Activated CD4-positive, CD25-positive, alpha-beta regulatory T cell (primary cell): ENCODE measurements at regions not wholly inside any gene's neighbourhood (a gene's known extent, or its start where the extent isn't known, plus 50 kb on each side); places are given as distances from the start of the nearest gene placed in this dataset.
A peak's percentile ranks its signal among the peaks of the same experiment; 100 is the strongest.

ENCODE experiments used
- DNase-seq, 4 experiments: peaks; one replicate each; lab custom pipeline; 2025; lab: John Stamatoyannopoulos, UW

DNA sequence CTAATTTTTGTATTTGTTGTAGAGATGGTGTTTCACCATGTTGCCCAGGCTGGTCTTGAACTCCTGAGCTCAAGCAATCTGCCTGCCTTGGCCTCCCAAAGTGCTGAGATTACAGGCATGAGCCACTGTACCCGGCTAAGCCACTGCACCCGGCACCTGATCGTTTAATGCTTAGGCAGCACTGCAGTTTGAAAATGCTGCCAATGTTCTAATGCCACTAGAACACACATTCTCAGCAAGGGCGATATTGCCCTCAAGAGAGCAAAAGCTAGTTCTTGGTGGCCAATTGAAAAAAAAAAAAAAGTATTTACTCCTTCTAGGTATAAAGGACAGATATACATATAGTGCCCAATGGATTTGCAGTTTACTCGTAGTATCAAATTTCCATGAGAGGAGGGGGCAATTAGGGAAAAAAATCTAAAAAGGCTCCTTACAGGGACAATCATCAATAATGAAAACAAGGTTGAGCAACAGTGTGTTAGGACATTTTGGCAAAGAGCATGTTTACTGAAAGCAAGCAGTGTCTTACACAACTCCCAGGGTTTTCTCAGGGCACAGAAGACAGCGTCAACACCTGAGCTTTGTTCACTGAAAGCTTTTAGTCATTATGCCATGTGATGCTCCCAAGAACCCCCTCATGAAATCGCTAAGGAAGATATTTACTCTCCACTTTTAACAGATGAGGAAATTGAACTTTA, 199.9 kb upstream of the PKDCC start:
- no peak for DNase-seq

DNA sequence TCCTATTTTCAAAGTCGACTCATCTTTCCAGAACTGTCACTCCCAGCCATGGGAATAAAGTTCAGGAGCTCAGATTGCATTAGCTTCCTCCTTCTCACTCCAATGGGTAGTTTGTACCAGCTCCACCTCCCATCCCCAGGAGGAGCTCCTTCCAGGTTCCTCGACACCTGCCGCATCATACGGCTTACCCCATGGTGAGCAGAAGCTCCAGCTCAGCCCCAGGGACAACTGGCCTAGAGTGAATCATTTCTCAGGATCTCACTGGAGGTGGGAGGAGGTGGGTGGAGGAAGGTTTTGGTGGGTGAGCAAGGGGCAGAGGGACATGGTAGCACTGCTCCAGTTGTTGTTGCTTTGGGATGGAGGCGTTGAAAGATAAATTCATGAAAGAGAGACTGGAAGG, 196.3 kb upstream of the PKDCC start:
- DNase-seq: no peak

DNA sequence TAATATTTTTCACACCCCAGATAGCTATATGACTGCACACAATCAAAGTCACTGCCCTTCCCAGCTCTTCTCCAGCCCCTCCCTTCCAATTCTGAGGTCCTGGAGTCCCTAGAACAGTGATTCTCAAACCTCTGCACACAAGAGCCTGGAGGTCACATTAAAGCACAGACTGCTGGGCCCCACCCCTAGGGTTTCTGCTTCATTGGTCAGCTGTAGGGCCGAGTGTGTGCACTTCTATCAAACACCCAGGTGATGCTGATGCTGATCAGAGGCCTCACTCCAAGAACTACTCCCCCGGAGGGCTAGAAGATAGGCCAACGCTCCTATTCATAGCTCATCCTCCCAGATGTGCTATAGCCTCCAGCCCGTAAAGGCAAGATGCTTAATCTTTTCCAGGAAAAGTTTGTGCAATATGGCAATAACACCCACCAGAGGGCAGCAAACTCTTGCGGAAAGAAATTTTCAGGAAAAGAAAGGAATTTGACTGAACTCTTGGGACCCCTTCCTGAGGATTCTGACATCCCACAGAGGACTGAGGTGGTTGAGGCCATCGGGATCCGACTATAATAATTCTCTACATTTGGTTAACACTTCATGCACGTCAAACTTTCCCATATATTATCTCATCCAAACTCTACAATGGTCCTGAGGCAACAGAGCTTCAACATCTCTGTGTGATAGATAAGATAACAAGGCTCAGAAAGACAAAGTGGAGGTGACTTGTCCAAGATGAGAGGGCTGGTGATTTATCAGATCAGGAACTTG, 194.2 kb upstream of the PKDCC start:
- no peak for DNase-seq

DNA sequence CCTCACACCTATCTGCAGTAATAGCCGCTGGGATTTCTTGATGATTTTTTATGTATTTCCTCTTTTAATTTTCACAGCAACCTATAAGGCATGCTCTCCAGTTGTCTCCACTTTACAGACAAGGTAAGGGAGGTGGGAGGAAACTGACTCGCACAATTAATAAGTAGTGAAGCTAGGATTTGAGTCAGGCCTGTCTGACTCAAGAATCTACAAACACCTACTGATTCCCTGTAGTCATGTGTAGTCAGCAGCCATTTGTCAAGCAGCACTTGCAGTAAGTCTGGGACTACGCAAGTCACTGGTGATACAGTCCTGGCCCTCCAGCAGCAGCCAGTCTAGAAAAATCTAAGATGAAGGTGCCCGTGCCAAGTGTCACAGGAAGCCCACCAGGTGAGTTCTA, 193.6 kb upstream of the PKDCC start:
- DNase-seq: no peak

DNA sequence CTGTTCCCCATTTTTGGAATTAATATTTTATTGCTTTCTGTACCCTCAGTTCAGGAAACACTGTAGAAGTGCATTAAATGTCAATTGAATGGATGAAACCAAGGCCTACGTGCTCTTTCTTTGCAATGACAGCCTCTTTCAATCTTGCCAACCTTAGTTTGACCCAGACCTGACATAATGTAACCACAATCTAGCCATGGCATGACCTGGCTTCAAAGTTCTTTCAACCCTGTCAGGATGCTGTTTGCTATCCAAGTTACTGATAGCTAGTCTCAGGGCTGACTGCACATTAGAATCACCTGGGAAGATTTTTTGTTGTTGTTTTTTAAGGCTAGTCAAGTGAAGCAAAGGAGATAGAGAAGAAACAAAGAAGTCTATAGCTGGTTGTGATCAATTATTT, 190.9 kb upstream of the PKDCC start:
- no peak for DNase-seq

DNA sequence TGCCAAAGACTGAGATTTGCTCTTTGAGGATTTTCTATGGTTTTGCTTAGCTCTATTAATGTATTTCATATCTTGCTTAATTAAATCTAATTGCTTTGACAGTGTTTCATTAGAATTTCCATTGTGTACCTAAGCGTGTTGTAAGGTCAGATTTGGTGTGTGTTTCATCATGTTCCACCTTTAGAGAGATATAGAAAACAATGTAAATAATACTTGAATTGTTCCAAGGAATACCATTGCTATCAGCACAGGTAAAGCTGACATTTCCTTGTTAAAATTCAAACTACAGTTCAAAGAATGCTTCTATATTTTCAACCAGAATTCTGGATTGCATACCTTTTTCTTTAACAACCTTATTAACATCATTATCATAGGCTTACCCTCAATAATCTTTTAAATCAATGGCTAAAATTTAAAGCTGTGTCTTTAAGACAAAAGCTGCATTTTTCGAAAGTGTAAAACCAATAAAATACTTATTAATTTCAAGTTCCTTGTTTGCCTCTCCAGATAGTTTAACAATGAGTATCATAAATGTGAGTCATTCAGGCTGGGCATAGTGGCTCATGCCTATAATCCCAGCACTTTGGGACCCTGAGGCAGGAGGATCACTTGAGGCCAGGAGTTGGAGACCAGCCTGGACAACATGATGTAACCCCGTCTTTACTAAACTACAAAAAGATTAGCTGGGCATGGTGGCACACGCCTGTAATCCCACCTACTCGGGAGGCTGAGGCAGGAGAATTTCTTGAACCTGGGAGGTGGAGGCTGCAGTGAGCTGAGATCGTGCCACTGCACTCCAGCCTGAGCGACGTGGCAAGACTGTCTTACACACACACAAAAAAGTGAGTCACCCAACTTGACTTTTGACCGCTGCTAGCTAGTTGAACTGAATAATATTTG, 188.0 kb upstream of the PKDCC start:
- DNase-seq: no peak

DNA sequence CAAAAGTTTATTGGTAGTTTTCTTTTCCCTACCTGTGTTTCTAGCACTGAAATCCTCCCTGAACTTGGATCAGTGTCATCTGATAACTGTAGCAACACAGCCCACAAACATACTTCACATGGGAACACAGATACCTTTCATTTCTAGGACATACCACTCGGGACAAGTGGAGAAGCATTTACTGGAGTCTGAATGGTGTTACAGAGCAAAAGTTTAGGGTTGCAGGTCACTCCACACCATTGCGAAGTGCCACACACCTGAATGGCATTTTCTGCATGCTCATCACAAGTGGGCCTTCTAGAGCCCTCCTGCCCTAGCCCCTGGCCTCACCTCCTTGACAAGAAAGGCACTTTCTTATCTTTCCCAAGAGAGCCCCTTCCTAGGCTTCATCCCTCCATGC, 184.8 kb upstream of the PKDCC start:
- DNase-seq: no peak

DNA sequence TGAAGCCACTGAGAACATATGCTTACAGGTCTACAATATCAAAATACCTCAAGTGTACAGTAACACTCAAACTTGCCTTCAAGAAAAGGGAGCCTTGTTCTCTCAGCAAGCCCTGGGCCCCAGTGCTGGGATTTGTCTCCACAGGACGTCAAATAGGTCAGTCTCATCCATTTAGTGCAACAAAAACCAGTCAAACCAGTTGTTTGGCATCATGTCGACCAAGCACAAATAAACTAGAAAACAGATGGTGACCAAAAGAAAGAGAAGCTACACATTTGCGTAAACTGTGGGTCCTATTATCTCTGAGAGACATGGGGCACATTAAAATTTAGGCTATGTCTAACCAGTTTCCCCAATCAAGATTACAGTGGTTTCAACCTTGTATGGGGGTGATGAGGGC, 182.6 kb upstream of the PKDCC start:
- DNase-seq: no peak

DNA sequence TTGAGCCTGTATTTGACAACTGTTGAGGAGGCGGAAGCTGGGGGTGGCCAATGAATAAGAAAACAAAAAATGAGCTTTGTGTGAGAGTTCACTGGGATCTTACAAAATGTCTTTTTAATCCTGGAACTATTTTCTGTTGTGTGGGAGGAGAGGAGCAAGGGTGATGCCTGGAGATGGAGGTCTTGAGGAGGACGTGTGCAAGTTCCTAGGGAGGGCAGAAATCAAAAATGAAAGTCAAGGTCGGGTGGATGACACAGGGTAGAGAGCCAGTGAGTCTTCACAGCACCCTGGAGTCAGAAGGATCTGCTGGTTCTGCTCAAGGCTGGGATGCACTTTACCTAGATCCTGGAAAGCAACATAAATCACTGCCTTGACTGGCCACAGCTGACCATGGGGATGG, 180.3 kb upstream of the PKDCC start:
- no peak for DNase-seq

DNA sequence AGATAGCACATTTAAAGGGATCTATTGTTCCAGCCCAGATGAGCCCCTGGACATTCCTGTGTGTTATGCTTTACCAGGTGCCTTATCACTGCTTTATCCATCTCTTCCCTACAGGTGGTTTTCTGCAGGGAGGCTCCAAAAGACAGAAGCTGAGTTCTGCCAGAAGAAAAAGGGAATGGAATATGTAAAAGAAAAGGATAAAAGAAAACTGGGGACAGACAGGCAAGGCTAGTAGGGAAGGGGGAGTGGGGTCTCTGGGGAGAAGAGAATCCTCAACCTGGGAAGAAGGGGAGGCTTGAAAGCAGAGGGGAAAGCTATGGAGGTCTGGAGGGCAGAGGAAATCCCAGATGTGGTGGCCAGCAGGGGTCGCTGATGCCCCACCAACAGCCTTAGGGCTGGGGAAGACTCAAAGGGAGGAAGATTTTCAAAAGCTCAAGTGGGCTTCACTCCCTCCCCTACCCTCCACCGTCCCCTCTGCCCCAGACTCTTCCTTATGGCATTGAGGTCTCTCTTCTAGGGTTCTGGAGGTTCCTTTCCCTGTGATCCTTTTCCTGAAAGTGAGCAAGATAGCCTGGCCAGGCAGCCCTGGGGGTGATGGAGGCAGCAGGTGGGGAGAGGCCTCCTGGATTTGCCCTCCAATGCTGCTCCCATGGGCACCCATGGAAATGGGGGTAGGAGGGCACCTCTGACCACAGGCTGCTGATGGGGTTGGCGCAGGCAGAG, 178.1 kb upstream of the PKDCC start:
- peak; percentile 35 to 49 (median 39) for DNase-seq

DNA sequence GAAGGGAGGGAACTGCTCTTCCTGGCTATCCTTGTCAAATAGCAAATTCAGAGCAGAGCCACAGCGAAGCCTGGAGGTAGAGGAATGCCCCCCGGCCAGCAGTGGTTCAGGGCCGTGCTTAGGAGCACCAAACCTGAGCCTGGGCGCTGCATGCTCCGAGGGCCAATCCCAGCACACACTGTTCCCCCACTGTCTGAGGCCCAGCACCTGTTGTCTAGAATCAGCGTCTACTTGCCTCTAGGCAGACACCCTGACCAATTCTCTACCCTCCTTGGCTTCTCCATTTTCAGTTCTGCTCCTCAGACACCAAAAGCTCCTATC, 177.6 kb upstream of the PKDCC start:
- DNase-seq: no peak

DNA sequence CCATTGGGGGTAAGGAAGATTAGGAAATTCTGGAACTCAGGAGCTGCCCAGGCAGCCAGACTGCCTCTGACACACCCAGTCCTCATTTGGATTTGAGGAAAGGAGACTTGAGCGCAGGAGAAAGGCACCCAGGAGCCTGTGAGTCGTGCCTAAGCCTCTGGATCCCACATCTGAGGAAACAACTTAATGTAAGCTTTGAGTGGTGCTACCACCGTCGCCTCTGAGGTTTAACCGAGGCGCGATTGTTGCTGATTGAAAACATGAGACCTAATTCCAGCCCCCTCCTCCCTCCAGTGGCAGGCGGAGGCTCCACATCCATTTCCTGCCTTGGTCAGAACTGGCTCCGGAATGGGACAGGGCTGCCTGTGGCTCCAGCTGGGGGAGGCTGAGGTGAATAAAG, 176.7 kb upstream of the PKDCC start:
- no peak for DNase-seq

DNA sequence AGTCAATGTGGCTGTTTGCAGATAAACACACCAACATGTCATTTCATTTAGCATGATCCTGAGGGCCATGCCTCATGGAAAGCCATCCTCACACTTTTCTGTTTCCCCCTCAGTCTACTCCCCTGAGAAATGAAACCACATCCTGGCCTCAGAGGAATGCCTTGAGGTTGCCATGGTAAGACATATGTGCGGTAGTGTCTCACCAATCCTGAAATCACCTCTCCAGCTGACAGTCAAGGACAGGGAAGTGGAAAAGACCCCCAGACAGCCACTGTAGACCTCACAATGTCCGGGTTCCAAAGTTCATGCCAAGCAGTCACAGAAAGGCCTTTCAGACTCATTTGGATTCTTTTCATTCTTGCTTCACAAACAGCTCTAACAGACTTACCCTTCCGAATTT, 175.2 kb upstream of the PKDCC start:
- DNase-seq: no peak

DNA sequence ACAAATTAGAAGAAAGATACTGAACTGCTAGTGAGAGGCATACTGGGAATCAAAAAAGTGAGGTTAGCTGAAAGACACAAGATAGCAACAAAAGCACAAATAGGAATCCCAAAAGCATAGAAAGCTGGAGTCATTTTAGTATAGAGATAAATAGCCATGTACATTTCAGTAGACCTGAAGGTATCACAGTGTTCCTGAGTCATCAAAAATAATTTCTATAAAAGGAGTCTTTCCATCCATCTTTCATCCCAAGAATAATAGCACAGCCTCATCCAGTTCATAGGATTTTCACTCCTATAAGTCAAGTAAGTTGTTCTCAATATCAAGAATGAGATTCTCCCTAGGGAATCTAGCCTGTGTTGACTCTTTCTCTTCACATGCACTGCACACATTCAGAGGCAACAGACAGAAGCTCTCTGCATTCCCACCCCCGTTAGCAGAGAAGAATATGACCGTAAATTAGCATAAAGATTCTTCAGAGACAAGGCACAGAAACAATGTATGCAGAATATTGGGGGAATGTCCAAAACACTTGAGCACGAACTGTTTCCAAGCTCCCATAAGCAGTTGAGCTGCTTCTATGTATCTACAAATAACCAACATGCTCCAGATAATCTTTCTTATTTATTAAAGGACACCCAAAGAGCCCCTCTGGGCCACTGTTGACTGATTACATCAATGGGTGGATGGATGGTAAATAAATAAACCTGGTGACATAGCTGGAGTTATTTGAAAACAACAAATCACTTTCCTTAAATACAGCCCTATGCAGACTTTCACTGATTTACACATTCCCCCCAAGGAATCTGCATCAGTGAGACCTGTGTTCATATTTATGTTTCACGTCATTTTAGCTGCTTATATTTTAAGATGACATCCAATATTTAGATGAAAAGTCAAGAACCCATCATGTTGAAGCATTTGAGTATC, 174.5 kb upstream of the PKDCC start:
- DNase-seq: no peak

DNA sequence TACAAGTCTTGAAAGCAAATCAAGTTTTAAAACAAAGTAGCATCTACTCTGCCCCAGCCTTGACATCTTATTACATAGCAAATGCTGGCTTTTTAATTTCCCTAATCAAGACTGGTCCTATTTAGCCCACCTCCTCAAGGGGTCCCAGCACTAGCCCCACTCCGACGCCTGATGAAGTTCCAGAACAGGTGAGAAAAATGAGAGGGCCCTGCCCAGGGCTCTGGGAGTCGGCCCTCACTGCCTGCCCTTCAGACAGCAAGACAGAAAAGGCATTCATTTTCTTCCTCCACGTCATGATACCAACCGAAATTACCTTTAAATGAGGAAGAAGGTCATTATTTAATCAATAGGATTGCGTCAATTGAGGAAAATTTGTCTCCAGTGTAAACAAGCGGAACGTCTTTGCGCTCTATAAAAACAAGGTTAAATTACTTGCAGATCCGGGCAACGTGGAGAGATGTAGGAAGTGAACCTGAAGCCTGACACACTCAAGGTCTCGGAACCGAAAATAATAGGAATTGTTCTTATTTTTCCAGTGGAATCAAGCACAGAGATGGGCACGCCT, 170.6 kb upstream of the PKDCC start:
- no peak for DNase-seq

DNA sequence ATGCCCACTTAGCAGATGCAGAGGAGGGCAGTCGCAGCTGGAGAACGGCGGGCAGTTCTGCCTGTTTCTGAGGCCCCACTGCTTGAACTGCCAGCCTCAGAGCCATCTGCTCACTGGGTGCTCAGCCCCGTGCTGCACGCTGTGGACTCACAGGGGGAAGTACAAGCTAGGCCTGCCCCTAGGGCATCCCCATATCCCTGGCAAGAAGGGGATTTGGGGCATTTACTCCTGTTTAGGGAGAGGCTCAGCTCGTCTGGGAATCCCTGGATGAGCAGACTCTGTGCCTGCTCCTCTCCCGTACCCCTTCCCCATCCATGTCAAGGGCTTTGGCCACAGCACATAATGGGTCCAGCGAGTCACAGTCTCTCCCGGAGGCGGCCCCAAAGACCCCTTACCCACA, 169.8 kb upstream of the PKDCC start:
- no peak for DNase-seq

DNA sequence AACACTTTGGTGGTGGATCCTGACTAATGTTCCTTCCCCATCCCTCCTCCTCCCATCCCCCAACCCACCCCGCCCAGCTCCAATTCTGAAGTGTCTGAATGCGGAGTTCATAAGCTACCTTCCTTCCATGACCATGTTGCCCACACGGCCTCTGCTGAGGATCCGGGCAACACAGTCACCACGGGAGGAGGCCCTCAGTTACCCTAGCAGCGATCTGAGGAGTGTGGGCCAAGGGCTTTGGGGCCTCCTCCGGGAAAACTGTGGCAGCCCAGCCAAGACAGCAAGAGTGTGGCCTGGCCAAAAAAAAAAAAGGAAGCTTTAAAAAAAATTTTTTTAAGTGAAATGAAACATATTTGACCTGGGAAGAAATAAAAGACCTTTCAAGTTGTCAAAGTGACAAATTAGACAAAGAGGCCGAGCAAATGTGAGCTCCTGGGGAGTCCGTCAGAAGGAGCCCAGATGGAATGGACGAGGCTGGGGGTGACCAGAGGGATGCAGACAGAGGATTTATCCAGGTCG, 169.0 kb upstream of the PKDCC start:
- DNase-seq: no peak

DNA sequence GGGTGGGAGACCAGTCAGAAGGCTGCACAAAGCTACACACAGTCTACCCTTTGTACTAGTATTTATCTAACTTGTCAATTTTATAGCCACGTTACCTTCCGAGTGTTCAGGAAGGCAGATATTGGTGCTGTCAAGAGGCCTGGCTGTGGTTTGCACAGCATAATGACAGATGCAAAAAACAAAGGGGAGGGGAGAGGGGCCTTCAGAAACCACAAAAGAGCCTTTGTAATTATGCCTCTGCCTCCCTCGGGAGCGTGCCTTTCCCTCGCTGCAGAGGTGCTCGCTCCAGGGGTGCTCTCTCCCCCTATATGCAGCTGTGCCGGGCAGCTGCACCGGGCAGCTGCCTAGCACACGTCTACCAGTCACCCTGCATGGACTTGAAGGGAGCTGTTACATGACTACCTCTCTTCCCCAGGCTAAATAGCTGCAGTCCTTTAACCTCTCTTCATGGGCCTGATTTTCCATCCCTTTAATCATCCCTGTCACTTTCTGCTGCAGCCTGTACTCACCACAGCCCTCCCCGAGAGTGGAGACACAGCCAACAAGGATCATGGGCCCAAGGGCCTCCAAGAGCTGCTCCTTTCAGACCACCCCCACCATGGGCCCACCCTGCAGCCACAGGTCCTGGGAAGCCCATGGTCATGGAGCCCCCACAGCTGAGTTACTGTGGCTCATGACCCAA, 168.4 kb upstream of the PKDCC start:
- no peak for DNase-seq

DNA sequence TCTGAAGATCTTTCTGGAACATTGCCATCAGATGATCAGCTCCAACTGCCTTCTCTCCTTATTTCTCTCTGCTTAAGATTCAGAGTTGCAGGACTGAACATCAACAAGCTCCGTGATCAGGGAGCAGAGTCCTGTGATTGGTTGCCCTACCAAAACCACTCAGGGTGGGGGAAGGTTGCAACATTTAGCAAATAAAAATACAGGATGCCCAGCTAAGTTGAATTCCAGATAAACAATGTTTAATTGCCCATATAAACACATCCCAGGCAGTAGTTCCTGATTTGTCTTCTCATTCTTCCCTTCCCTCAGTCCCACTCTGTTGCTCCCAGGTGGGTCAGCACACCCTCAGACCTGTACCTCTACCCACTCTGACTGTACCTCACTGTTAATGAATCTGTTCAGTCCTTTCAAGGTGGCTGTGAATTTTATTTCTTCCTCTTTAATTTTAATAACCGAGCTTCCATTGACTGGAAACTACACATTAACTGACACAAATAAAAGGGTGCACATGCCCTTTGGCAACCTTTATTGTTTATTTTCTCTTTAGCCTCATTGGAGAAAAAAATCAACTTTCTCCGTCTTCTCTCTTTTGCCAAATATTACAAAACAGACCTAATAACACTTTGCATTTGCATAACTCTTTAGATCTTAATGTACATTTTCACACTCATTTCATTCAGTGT, 167.1 kb upstream of the PKDCC start:
- no peak for DNase-seq
